LHCN-M2 (cell line): ENCODE measurements at regions not wholly inside any gene's neighbourhood (a gene's known extent, or its start where the extent isn't known, plus 50 kb on each side); places are given as distances from the start of the nearest gene placed in this dataset.

ENCODE experiments used
- DNase-seq: peaks from one replicate; pipeline ENCODE4 v3.0.0-alpha.2; 2012; ENCODE audit warnings: low read depth

- no peak for DNase-seq
Observed at GRCh38 chr5:2206293-2207108, 323.8 kb upstream of the IRX4 start.

GRCh38 chr5:2205596-2206226 is 323.0 kb upstream of the IRX4 start:
- DNase-seq, result no peak

GRCh38 chr5:2205185-2205585 is 322.5 kb upstream of the IRX4 start:
- DNase-seq, result no peak

GRCh38 chr5:2204366-2205184 is 321.9 kb upstream of the IRX4 start:
- no peak for DNase-seq

GRCh38 chr5:2203774-2204173 is 321.0 kb upstream of the IRX4 start:
- DNase-seq, result no peak

- no peak for DNase-seq
Observed at GRCh38 chr5:2201832-2202231, 319.1 kb upstream of the IRX4 start.

GRCh38 chr5:2201421-2201820 is 318.7 kb upstream of the IRX4 start:
- no peak for DNase-seq

- no peak for DNase-seq
Observed at GRCh38 chr5:2201011-2201410, 318.3 kb upstream of the IRX4 start.

GRCh38 chr5:2200261-2200950 is 317.7 kb upstream of the IRX4 start:
- no peak for DNase-seq

- DNase-seq, result no peak
Observed at GRCh38 chr5:2199697-2200096, 317.0 kb upstream of the IRX4 start.

GRCh38 chr5:2196989-2197619 is 314.4 kb upstream of the IRX4 start:
- DNase-seq, result no peak

- DNase-seq, result no peak
Observed at GRCh38 chr5:2196416-2196815, 313.7 kb upstream of the IRX4 start.

- DNase-seq, result no peak
Observed at GRCh38 chr5:2194949-2195348, 312.2 kb upstream of the IRX4 start.

- DNase-seq, result no peak
Observed at GRCh38 chr5:2194236-2194555, 311.5 kb upstream of the IRX4 start.

GRCh38 chr5:2193542-2194235 is 311.0 kb upstream of the IRX4 start:
- DNase-seq, result no peak

- no peak for DNase-seq
Observed at GRCh38 chr5:2193142-2193541, 310.4 kb upstream of the IRX4 start.

GRCh38 chr5:2192496-2192895 is 309.8 kb upstream of the IRX4 start:
- no peak for DNase-seq

- no peak for DNase-seq
Observed at GRCh38 chr5:2191972-2192371, 309.2 kb upstream of the IRX4 start.

GRCh38 chr5:2190549-2190948 is 307.8 kb upstream of the IRX4 start:
- no peak for DNase-seq

GRCh38 chr5:2188661-2189060 is 305.9 kb upstream of the IRX4 start:
- no peak for DNase-seq

- no peak for DNase-seq
Observed at GRCh38 chr5:2188137-2188536, 305.4 kb upstream of the IRX4 start.
